ENCODE measurements at regions not wholly inside any gene's neighbourhood (a gene's known extent, or its start where the extent isn't known, plus 50 kb on each side); places are given as distances from the start of the nearest gene placed in this dataset.

DNA sequence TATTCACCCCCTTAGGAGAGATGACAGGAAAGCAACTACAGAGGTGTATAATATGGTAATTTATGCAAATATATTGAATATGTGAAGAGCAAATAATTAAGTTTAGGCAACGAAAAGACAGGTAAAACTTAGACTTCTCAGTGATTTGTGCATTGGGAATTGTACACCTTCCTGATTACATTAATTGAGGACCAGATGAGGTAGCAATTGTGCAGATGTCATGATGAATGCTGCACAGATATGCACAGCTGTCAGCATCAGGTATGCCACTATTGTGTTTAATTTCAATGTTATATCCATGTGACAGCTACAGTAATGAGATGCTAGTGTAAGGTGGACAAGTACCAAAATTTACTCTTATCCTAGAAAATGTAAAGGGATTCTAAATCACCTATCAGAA, 267.2 kb upstream of the FSIP2 start:
- peaks cover 0 to 2% of the 10 kb centered on the region in 2 donors for H3K9me3 ChIP-seq
- H3K4me3 ChIP-seq = no peak overlapping the region
- DNase-seq = no peak
- no peak overlapping the region for H3K27ac ChIP-seq
- H3K4me1 ChIP-seq = no peaks in the 10 kb centered on the region
- no peaks in the 10 kb centered on the region for H3K36me3 ChIP-seq
- TF ChIP-seq POLR2A (IDR thresholded peaks at IDR 0.05) (no peak), CTCF (IDR thresholded peaks at IDR 0.05) (no peak)
- intact Hi-C loops (cut with DNase I; ENCODE audit: low total_unique reads) = no loop called here
- no peaks in the 10 kb centered on the region for H3K27me3 ChIP-seq

DNA sequence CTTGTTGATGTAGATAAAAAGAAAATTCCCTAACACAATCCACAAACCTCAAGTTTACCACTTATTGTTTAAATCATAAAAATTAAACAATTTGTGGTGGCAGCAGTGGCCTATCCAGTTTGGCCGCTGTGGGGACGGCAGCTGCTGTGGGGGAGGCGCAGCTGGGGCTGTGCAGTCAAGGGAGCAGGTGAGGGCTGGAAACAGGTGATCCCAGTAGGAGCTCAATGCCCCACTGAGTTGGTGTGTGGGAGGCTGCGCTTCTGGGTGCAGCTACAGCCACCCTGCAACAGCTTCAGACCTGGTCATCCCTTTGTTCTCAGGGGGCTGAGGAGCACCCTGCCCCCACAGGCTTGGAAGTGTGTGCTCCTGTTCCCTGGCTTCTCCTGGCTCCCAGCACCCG, 266.0 kb upstream of the FSIP2 start:
- DNase-seq = no peak
- no peak for TF ChIP-seq POLR2A (IDR thresholded peaks at IDR 0.05)
- no peak for TF ChIP-seq CTCF (IDR thresholded peaks at IDR 0.05)
- Histone ChIP-seq H3K27me3 (no peaks in the 10 kb centered on the region), H3K4me1 (no peaks in the 10 kb centered on the region), H3K4me3 (no peak overlapping the region), H3K36me3 (no peaks in the 10 kb centered on the region), H3K27ac (no peak overlapping the region), H3K9me3 (no peaks in the 10 kb centered on the region)
- intact Hi-C loops (cut with DNase I; ENCODE audit: low total_unique reads) = no loop called here

DNA sequence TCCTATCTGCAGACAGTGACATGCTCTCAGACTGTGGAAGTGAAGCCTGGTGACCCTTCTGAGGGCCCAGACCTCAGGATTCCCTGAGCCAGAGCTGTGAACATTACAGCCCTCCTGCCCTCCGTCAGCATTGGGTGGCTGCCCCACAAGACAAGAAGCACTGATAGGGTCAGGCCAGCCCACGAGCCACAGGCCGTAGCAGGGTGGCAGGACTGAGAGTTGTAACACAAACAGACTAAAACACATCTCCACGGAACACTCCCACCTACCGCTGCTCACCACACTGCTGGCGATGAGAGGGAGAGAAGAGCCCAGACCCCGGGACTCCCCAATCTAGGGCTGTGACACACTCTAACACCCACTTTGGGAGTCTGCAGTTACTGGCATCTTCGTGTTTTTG, 264.8 kb upstream of the FSIP2 start:
- TF ChIP-seq POLR2A (IDR thresholded peaks at IDR 0.05) = no peak
- intact Hi-C loops (cut with DNase I; ENCODE audit: low total_unique reads) = no loop called here
- Histone ChIP-seq H3K27me3 (no peaks in the 10 kb centered on the region), H3K36me3 (no peaks in the 10 kb centered on the region), H3K4me1 (no peaks in the 10 kb centered on the region), H3K4me3 (no peak overlapping the region), H3K27ac (no peak overlapping the region), H3K9me3 (no peaks in the 10 kb centered on the region)
- no peak for DNase-seq

DNA sequence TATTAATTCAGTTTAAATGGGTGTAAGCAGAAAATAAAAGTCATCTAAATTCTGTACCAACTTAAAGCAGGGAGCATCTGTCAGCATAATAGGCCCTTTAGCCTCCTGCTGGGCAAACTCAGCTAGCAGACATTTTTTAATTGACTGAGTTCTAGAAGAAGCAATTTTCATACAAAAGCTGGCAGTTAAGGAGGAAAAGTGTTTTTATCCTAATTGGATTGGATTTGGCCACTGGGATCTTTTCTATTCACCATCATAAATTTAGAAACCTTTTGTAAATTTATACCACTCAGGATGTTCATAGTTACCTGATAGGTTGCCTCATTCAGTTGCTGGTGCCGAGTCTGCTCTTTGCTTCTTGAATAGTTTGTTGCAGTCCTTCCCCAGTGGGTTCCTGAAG, 262.7 kb upstream of the FSIP2 start:
- DNase-seq = no peak
- H3K27me3 ChIP-seq = no peaks in the 10 kb centered on the region
- no peak overlapping the region for H3K27ac ChIP-seq
- H3K4me3 ChIP-seq = no peak overlapping the region
- intact Hi-C loops (cut with DNase I; ENCODE audit: low total_unique reads) = no loop called here
- TF ChIP-seq CTCF (IDR thresholded peaks at IDR 0.05) (no peak), POLR2A (IDR thresholded peaks at IDR 0.05) (no peak)
- H3K36me3 ChIP-seq = no peaks in the 10 kb centered on the region
- no peaks in the 10 kb centered on the region for H3K4me1 ChIP-seq
- H3K9me3 ChIP-seq = no peaks in the 10 kb centered on the region

- intact Hi-C loops (cut with DNase I; ENCODE audit: low total_unique reads) = no loop called here
- TF ChIP-seq POLR2A (IDR thresholded peaks at IDR 0.05) (no peak), CTCF (IDR thresholded peaks at IDR 0.05) (no peak)
- no peak for DNase-seq
These were observed 261.2 kb upstream of the FSIP2 start for GRCh38 chr2:185477452-185477851.

GRCh38 chr2:185484602-185485001, 254.0 kb upstream of the FSIP2 start:
- H3K27ac ChIP-seq = no peak overlapping the region
- no peaks in the 10 kb centered on the region for H3K36me3 ChIP-seq
- H3K9me3 ChIP-seq = no peaks in the 10 kb centered on the region
- TF ChIP-seq POLR2A (IDR thresholded peaks at IDR 0.05) = no peak
- TF ChIP-seq CTCF (IDR thresholded peaks at IDR 0.05) = no peak
- no peak overlapping the region for H3K4me3 ChIP-seq
- peaks cover 0 to 3% of the 10 kb centered on the region in 2 donors for H3K27me3 ChIP-seq
- intact Hi-C loops (cut with DNase I; ENCODE audit: low total_unique reads) = no loop called here
- DNase-seq = no peak
- no peaks in the 10 kb centered on the region for H3K4me1 ChIP-seq

More at GRCh38 chr2:185477452-185477851, 261.2 kb upstream of the FSIP2 start:
- Histone ChIP-seq H3K9me3 (no peaks in the 10 kb centered on the region), H3K27me3 (no peaks in the 10 kb centered on the region), H3K4me3 (no peak overlapping the region), H3K36me3 (no peaks in the 10 kb centered on the region), H3K4me1 (no peaks in the 10 kb centered on the region), H3K27ac (no peak overlapping the region)

Measured in uterus (tissue), 3 donors.